Osteoblast (primary cell): ENCODE measurements at regions not wholly inside any gene's neighbourhood (a gene's known extent, or its start where the extent isn't known, plus 50 kb on each side); places are given as distances from the start of the nearest gene placed in this dataset.

Experiments used
- DNase-seq: peaks from one replicate; pipeline ENCODE4 v3.0.0; 2011; ENCODE audit warnings: low spot score, mixed read lengths; ENCODE audit not compliant: insufficient read length; ENCODE audit errors: missing footprints
- H2AFZ ChIP-seq: 2 replicates; pipeline ENCODE4 v1.6.0; 2011; ENCODE audit warnings: mild to moderate bottlenecking, low read length
- H3K27ac ChIP-seq: 2 replicates; pipeline ENCODE4 v1.5.1; 2011; ENCODE audit warnings: mild to moderate bottlenecking, low read depth, low read length, moderate library complexity
- H3K27me3 ChIP-seq: 2 replicates; pipeline ENCODE4 v1.6.0; 2012; ENCODE audit warnings: mild to moderate bottlenecking, control low read depth, inconsistent platforms, low read length, moderate library complexity; ENCODE audit not compliant: insufficient read depth
- H3K36me3 ChIP-seq: 2 replicates; pipeline ENCODE4 v1.5.1; 2011; ENCODE audit warnings: mild to moderate bottlenecking, low read length, control low read depth, moderate library complexity; ENCODE audit not compliant: insufficient read depth
- H3K4me1 ChIP-seq: 2 replicates; pipeline ENCODE4 v1.5.1; 2011; ENCODE audit warnings: mild to moderate bottlenecking, low read length, control low read depth, moderate library complexity; ENCODE audit not compliant: insufficient read depth
- H3K4me2 ChIP-seq: 2 replicates; pipeline ENCODE4 v1.6.0; 2011; ENCODE audit warnings: mild to moderate bottlenecking, low read length; ENCODE audit not compliant: insufficient read depth
- H3K4me3 ChIP-seq: fragments of 200-600 bp; sonication (generic); 3 replicates; pipeline ENCODE4 v1.5.1; 2012; ENCODE audit warnings: mild to moderate bottlenecking, low read length, inconsistent platforms; ENCODE audit not compliant: insufficient read depth
- H3K79me2 ChIP-seq: 2 replicates; pipeline ENCODE4 v1.6.0; 2012; ENCODE audit warnings: mild to moderate bottlenecking, low read length, control low read depth, inconsistent platforms; ENCODE audit not compliant: insufficient read depth
- H3K9me3 ChIP-seq: 2 replicates; pipeline ENCODE4 v1.5.1; 2011; ENCODE audit warnings: low read depth, low read length, control low read depth
- H4K20me1 ChIP-seq: 2 replicates; pipeline ENCODE4 v1.6.0; 2012; ENCODE audit warnings: mild to moderate bottlenecking, low read length, control low read depth; ENCODE audit not compliant: insufficient read depth
- TF ChIP-seq, protein P1 (sequence below): IDR thresholded peaks from 2 replicates; pipeline ENCODE4 v1.5.1; 2011; ENCODE audit warnings: mild to moderate bottlenecking, low read depth, low read length, moderate library complexity; ENCODE audit errors: extremely low read depth

DNA sequence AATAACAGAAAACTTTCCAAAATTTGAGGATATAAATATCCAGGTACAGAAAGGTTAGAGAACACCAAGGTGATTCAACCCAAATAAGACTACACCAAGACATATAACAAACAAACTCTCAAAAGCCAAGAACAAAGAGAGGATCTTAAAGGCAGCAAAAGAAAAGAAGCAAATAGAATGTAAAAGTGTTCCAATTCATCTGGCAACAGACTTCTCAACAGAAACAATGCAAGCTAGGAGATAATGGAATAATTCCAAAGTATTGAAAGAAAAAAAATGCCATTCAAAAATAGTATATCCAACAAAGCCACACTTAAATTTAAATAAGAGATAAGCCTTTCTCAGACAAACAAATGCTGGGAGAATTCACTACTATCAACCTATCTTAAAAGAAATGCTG, 153.0 kb upstream of the FAT3 start:
- Histone ChIP-seq H3K79me2 (no peaks in the 10 kb centered on the region), H4K20me1 (no peaks in the 10 kb centered on the region), H3K9me3 (no peaks in the 10 kb centered on the region), H3K27me3 (no peaks in the 10 kb centered on the region), H3K36me3 (no peaks in the 10 kb centered on the region), H3K4me1 (no peaks in the 10 kb centered on the region), H2AFZ (no peak overlapping the region), H3K27ac (no peak overlapping the region), H3K4me2 (no peak overlapping the region), H3K4me3 (no peak overlapping the region)
- TF ChIP-seq, protein P1, sequence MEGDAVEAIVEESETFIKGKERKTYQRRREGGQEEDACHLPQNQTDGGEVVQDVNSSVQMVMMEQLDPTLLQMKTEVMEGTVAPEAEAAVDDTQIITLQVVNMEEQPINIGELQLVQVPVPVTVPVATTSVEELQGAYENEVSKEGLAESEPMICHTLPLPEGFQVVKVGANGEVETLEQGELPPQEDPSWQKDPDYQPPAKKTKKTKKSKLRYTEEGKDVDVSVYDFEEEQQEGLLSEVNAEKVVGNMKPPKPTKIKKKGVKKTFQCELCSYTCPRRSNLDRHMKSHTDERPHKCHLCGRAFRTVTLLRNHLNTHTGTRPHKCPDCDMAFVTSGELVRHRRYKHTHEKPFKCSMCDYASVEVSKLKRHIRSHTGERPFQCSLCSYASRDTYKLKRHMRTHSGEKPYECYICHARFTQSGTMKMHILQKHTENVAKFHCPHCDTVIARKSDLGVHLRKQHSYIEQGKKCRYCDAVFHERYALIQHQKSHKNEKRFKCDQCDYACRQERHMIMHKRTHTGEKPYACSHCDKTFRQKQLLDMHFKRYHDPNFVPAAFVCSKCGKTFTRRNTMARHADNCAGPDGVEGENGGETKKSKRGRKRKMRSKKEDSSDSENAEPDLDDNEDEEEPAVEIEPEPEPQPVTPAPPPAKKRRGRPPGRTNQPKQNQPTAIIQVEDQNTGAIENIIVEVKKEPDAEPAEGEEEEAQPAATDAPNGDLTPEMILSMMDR: no peak
- DNase-seq: no peak

DNA sequence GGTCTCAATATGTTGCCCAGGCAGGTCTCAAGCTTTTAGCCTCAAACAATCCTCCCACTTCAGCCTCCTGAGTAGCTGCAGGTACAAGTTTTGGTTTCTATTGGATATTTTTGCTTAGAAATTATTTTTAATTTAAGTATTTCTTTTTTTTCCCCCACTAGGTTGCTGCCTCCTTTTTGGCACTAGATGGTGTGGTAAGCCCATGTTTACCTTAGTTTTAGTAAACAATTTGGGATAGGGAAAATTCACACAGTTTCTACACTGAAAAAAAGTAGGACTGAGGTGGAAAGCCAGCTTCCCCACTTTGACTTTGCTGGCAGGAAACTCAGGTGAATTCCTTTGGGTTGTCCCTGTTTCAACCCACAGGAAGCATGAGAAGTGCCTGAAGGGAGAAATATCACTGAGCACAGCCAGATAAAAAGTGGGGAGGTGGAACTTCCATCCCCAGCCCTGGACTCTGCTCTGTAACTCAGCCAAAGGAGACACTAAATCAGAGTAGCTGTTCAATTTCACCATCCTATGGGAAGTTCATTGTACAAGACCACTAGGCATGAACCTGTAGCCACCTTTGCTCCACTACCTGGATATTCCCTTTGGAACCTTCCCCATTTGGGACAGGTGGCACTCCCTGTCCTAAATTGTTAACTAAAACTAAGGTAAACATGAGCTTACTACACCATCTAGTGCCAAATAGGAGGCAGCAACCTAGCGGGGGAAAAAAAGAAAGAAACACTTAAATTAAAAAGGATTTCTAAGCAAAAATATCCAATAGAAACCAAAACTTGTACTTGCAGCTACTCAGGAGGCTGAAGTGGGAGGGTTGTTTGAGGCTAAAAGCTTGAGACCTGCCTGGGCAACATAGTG, 154.4 kb upstream of the FAT3 start:
- no peaks in the 10 kb centered on the region for H3K9me3 ChIP-seq
- H3K4me3 ChIP-seq: no peak overlapping the region
- H3K4me2 ChIP-seq: no peak overlapping the region
- H3K27me3 ChIP-seq: no peaks in the 10 kb centered on the region
- no peaks in the 10 kb centered on the region for H3K79me2 ChIP-seq
- DNase-seq: no peak
- no peak overlapping the region for H2AFZ ChIP-seq
- TF ChIP-seq, protein P1: peak; percentile 15
- H3K4me1 ChIP-seq: no peaks in the 10 kb centered on the region
- no peaks in the 10 kb centered on the region for H3K36me3 ChIP-seq
- H4K20me1 ChIP-seq: no peaks in the 10 kb centered on the region
- no peak overlapping the region for H3K27ac ChIP-seq

DNA sequence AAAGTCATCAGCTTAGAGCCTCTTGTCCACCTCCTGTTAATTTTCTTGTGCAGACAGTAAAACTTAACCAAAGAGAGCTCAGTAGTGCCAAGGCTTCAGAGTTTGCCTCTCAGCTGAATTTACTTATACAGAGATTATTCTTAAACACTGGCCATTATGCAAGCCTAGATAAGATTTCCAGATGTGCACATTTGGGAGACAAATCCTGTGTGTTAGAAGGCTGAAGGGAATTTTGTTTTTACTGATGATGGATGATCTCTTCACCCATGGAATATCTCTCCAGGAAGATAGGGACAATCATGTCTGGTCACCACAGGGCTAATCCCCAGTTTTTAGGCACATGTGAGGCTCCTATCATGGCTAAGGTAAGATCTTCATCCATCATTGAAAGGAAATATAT, 157.6 kb upstream of the FAT3 start:
- Histone ChIP-seq H2AFZ (no peak overlapping the region), H3K9me3 (no peaks in the 10 kb centered on the region), H3K27me3 (no peaks in the 10 kb centered on the region), H3K4me2 (no peak overlapping the region), H3K4me3 (no peak overlapping the region), H3K4me1 (no peaks in the 10 kb centered on the region), H4K20me1 (no peaks in the 10 kb centered on the region), H3K27ac (no peak overlapping the region), H3K79me2 (no peaks in the 10 kb centered on the region), H3K36me3 (no peaks in the 10 kb centered on the region)
- TF ChIP-seq, protein P1: no peak
- no peak for DNase-seq

DNA sequence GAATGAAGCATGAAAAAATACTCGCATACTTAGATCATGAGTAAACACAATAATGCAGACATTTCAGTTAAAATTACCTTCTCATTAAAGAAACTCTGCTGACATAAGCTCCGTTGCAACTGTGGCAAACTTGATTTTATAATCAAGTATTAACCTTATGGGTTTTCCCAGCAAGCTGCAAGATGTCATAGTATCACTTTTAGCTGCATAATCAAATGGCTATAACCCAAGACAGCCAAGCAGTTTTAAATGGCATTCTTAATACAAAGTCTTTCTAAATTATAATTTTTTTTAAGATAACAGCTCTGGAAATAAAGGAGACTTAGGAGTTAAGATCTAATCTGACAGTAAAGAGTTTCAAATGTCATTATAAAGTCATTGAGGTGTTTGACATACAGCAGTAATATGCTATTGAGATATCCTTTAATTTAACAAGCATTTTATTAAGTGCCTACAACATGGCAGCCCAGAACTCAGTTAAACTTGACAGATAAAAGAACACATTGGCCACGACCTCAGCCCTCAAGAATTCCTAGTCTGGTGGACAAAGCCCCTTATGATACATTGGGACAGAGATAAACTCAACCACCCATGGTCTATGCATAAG, 163.1 kb upstream of the FAT3 start:
- Histone ChIP-seq H3K79me2 (no peaks in the 10 kb centered on the region), H3K27me3 (no peaks in the 10 kb centered on the region), H3K9me3 (no peaks in the 10 kb centered on the region), H3K36me3 (no peaks in the 10 kb centered on the region), H3K27ac (no peak overlapping the region), H3K4me1 (no peaks in the 10 kb centered on the region), H3K4me2 (no peak overlapping the region), H3K4me3 (no peak overlapping the region), H4K20me1 (no peaks in the 10 kb centered on the region), H2AFZ (no peak overlapping the region)
- TF ChIP-seq, protein P1: no peak
- DNase-seq: peak; percentile 9
